GF-D8 (cell line): ENCODE measurements at regions not wholly inside any gene's neighbourhood (a gene's known extent, or its start where the extent isn't known, plus 50 kb on each side); places are given as distances from the start of the nearest gene placed in this dataset.

Experiments
- DNase-seq: peaks from one replicate; lab custom pipeline; 2025; lab: John Stamatoyannopoulos, UW

- no peak for DNase-seq
Measured at GRCh38 chr4:79023799-79024770, 84.8 kb upstream of the PAQR3 start.

- DNase-seq: no peak
Measured at GRCh38 chr4:79022529-79022928, 83.3 kb upstream of the PAQR3 start.

GRCh38 chr4:79017481-79017880 is 78.2 kb upstream of the PAQR3 start:
- no peak for DNase-seq

- no peak for DNase-seq
Measured at GRCh38 chr4:79016878-79017277, 77.6 kb upstream of the PAQR3 start.

- no peak for DNase-seq
Measured at GRCh38 chr4:79015411-79015810, 76.2 kb upstream of the PAQR3 start.

GRCh38 chr4:79014230-79014629 is 75.0 kb upstream of the PAQR3 start:
- DNase-seq: no peak

- no peak for DNase-seq
Measured at GRCh38 chr4:79013756-79014155, 74.5 kb upstream of the PAQR3 start.

- no peak for DNase-seq
Measured at GRCh38 chr4:78990938-78991810, 51.9 kb upstream of the PAQR3 start.

- no peak for DNase-seq
Measured at GRCh38 chr4:78989697-78990270, 50.5 kb upstream of the PAQR3 start.
